Glutamatergic neuron (in vitro differentiated cells): ENCODE measurements at regions not wholly inside any gene's neighbourhood (a gene's known extent, or its start where the extent isn't known, plus 50 kb on each side); places are given as distances from the start of the nearest gene placed in this dataset.

Source experiments
- DNase-seq: peaks from one replicate; pipeline ENCODE4 v3.0.0; 2022
- H3K27ac Mint-ChIP-seq: one replicate; pipeline ENCODE4 v1.8.0; 2020; ENCODE audit warnings: mild to moderate bottlenecking, mixed read lengths, inconsistent platforms; ENCODE audit not compliant: unreplicated experiment
- H3K27me3 Mint-ChIP-seq: one replicate; pipeline ENCODE4 v1.8.0; 2020; ENCODE audit warnings: mild to moderate bottlenecking, moderate library complexity, mixed read lengths, inconsistent platforms; ENCODE audit not compliant: unreplicated experiment
- H3K36me3 Mint-ChIP-seq: one replicate; pipeline ENCODE4 v1.8.0; 2020; ENCODE audit warnings: mild to moderate bottlenecking, mixed read lengths, inconsistent platforms; ENCODE audit not compliant: unreplicated experiment
- H3K4me1 Mint-ChIP-seq: one replicate; pipeline ENCODE4 v1.8.0; 2020; ENCODE audit warnings: mild to moderate bottlenecking, low read depth, mixed read lengths, inconsistent platforms; ENCODE audit not compliant: unreplicated experiment
- H3K4me3 Mint-ChIP-seq: one replicate; pipeline ENCODE4 v1.8.0; 2020; ENCODE audit warnings: mild to moderate bottlenecking, mixed read lengths, inconsistent platforms; ENCODE audit not compliant: unreplicated experiment
- H3K9me3 Mint-ChIP-seq: one replicate; pipeline ENCODE4 v1.8.0; 2020; ENCODE audit warnings: mild to moderate bottlenecking, moderate library complexity, mixed read lengths, inconsistent platforms; ENCODE audit not compliant: unreplicated experiment
- TF ChIP-seq, protein P1 (sequence below): fragments of 200-600 bp; sonication (generic); IDR thresholded peaks from one replicate; pipeline ENCODE4 v1.5.0; 2021; ENCODE audit not compliant: partially characterized antibody, unreplicated experiment

DNA sequence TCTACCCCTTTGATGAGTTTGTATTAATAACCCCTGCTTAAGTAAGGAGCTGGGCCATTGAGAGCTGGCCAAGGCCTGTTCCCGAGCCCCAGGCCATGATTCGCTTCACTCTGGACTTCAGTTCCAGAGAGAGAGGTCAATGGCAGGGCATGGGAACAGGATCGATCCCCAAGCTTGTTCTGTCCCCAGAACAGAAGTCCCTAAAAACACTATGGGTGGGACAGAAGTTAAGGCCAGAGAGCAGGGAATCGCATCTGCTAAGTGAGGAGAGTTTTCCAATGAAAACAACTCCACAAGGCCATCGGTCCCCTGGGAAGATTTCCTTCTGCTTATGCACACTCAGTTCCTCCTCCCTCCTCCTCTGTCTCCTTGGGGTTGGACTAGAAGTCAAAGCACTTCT, 159.6 kb downstream of the LSM5 start:
- no peak overlapping the region for H3K27ac Mint-ChIP-seq
- TF ChIP-seq, protein P1, sequence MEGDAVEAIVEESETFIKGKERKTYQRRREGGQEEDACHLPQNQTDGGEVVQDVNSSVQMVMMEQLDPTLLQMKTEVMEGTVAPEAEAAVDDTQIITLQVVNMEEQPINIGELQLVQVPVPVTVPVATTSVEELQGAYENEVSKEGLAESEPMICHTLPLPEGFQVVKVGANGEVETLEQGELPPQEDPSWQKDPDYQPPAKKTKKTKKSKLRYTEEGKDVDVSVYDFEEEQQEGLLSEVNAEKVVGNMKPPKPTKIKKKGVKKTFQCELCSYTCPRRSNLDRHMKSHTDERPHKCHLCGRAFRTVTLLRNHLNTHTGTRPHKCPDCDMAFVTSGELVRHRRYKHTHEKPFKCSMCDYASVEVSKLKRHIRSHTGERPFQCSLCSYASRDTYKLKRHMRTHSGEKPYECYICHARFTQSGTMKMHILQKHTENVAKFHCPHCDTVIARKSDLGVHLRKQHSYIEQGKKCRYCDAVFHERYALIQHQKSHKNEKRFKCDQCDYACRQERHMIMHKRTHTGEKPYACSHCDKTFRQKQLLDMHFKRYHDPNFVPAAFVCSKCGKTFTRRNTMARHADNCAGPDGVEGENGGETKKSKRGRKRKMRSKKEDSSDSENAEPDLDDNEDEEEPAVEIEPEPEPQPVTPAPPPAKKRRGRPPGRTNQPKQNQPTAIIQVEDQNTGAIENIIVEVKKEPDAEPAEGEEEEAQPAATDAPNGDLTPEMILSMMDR = no peak
- no peak for DNase-seq
- peaks cover 9% of the 10 kb centered on the region for H3K36me3 Mint-ChIP-seq
- no peaks in the 10 kb centered on the region for H3K4me1 Mint-ChIP-seq
- H3K9me3 Mint-ChIP-seq = no peaks in the 10 kb centered on the region
- H3K4me3 Mint-ChIP-seq = no peak overlapping the region
- no peaks in the 10 kb centered on the region for H3K27me3 Mint-ChIP-seq

DNA sequence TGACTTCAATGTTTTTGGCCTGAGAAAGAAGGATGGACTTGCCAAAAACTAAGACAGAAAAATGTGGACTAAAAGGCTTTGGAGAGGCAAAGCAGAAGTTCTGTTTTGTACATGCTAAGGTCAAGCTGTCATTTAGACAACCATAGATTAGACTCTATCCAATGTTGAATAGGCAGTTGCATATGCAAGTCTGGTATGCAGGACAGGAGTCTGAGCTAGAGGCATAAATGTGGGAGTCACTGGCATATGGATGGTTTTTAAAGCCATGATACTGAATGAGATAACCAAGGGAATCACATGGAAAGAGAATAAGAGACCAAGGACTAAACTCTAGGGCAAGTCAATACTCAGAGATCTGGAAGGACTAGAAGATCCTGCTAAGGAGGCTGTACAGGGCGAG, 164.1 kb downstream of the LSM5 start:
- no peaks in the 10 kb centered on the region for H3K4me1 Mint-ChIP-seq
- DNase-seq = no peak
- H3K27me3 Mint-ChIP-seq = no peaks in the 10 kb centered on the region
- H3K36me3 Mint-ChIP-seq = no peaks in the 10 kb centered on the region
- no peak overlapping the region for H3K4me3 Mint-ChIP-seq
- no peak overlapping the region for H3K27ac Mint-ChIP-seq
- TF ChIP-seq, protein P1 = no peak
- H3K9me3 Mint-ChIP-seq = no peaks in the 10 kb centered on the region

GRCh38 chr7:32323712-32324111, 166.5 kb downstream of the LSM5 start:
- Mint-ChIP-seq H3K27ac (no peak overlapping the region), H3K4me1 (no peaks in the 10 kb centered on the region), H3K27me3 (no peaks in the 10 kb centered on the region), H3K36me3 (no peaks in the 10 kb centered on the region), H3K4me3 (no peak overlapping the region), H3K9me3 (no peaks in the 10 kb centered on the region)
- TF ChIP-seq, protein P1 = no peak
- no peak for DNase-seq

DNA sequence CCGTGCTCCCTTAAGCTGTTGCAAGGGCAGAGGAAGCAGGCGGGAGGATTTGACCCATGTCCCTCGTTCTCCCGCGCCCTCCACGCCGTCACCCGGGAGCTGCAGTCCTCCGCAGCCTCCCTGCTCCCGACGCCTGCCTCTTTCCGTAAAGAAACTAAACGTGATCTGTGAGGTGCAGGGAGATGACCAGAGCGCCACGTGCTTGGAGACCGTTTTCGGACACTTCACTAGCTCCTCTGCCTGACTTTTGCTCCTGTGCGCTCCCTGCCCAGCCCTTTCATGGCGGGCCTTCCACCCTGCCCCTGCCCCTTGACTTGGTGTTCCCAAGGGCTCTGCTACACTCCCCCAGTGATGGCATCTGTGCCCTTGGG, 171.2 kb downstream of the LSM5 start:
- no peak for DNase-seq
- Mint-ChIP-seq H3K4me3 (no peak overlapping the region), H3K36me3 (no peaks in the 10 kb centered on the region), H3K4me1 (no peaks in the 10 kb centered on the region), H3K27ac (no peak overlapping the region), H3K9me3 (no peaks in the 10 kb centered on the region), H3K27me3 (no peaks in the 10 kb centered on the region)
- TF ChIP-seq, protein P1 = no peak

- H3K36me3 Mint-ChIP-seq = no peaks in the 10 kb centered on the region
- no peak overlapping the region for H3K4me3 Mint-ChIP-seq
- H3K9me3 Mint-ChIP-seq = no peaks in the 10 kb centered on the region
- no peaks in the 10 kb centered on the region for H3K4me1 Mint-ChIP-seq
- TF ChIP-seq, protein P1 = no peak
- H3K27ac Mint-ChIP-seq = no peak overlapping the region
- DNase-seq = no peak
- H3K27me3 Mint-ChIP-seq = no peaks in the 10 kb centered on the region
These were observed 171.7 kb downstream of the LSM5 start for GRCh38 chr7:32318300-32319011.
